G401 (cell line): ENCODE measurements at regions not wholly inside any gene's neighbourhood (a gene's known extent, or its start where the extent isn't known, plus 50 kb on each side); places are given as distances from the start of the nearest gene placed in this dataset.
"Not testable (repeated sequence)": the region's sequence is repeated elsewhere in the genome, so short reads cannot be mapped to it uniquely, and the experiment has no call there.

Source experiments
- DNase-seq: peaks from one replicate; pipeline ENCODE4 v3.0.0-alpha.2; 2015; ENCODE audit warnings: low spot score
- in situ Hi-C: cut with HindIII; loops from 2 replicates; pipeline ENCODE4 v1.10.0; 2016; ENCODE audit warnings: low sequenced_read_pairs, mixed read lengths

GRCh38 chr9:78127279-78128225 lies 95.9 kb upstream of the GNAQ start:
- peak; percentile 11 for DNase-seq

DNA sequence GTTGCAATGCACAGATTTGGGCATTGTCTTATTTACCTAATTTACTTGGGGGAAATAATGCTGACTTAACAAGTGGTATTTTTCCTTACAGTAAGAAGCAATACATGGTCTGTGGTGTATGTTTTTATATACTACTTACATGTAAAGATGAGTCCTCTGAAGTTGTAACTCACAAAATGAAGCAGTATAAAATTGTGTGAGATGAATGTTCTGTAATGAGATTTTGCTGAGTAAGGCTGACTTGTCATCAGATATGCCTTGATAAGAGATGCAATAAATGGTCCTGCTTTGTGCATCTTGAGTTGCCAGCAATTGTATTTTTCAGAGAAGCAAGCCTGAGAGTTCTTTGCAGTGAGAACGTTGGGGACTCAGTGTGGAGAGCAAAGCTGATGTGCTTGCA lies 92.2 kb upstream of the GNAQ start:
- in situ Hi-C loops: no loop called here
- no peak for DNase-seq

More at GRCh38 chr9:78127279-78128225, 95.9 kb upstream of the GNAQ start:
- in situ Hi-C loops: no loop called here

GRCh38 chr9:78122631-78123030 lies 91.0 kb upstream of the GNAQ start:
- in situ Hi-C loops: no loop called here
- no peak for DNase-seq

- DNase-seq: peak; percentile 72
- in situ Hi-C loops: no loop called here
Observed at GRCh38 chr9:78121488-78121887, 89.9 kb upstream of the GNAQ start.

DNA sequence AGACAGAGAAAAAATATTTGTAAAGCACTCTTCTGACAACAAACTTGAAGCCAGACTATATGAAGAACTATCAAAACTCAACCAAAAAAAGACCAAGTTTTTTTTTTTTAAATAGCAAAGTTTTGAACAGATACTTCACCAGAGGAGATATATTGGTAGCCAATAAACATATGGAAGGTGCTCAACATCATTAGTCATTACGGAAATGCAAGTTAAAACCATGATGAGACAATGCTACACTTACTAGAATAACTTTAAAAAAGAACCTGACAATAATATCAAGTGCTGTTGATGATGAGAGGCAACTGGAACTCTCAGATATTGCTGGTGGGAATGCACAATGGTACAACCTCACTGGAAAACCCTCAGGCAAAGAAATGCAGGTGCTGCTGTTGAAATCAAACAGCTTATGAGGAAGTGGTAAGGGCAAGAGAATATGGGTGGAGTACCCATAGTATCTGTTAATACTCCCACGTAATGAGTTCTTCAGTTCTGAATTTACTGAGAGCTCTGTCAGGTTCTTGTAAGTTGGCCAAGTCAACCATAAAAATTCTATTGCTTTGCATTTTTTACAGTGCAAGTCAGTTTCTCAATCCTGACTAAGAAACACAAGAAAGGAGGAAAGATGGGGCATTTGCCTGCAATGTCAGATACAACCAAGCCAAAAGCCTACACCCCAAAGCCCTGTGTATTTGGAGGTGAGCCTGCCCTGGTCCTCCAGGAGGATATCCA lies 87.3 kb upstream of the GNAQ start:
- in situ Hi-C loops: no loop called here
- DNase-seq: no peak

- no peak for DNase-seq
- in situ Hi-C loops: no loop called here
Observed at GRCh38 chr9:78115073-78115472, 83.5 kb upstream of the GNAQ start.

- in situ Hi-C loops: no loop called here
- no peak for DNase-seq
Observed at GRCh38 chr9:78114581-78114980, 83.0 kb upstream of the GNAQ start.

GRCh38 chr9:78112406-78112805 lies 80.8 kb upstream of the GNAQ start:
- in situ Hi-C loops: no loop called here
- DNase-seq: no peak

GRCh38 chr9:78112004-78112403 lies 80.4 kb upstream of the GNAQ start:
- in situ Hi-C loops: no loop called here

DNA sequence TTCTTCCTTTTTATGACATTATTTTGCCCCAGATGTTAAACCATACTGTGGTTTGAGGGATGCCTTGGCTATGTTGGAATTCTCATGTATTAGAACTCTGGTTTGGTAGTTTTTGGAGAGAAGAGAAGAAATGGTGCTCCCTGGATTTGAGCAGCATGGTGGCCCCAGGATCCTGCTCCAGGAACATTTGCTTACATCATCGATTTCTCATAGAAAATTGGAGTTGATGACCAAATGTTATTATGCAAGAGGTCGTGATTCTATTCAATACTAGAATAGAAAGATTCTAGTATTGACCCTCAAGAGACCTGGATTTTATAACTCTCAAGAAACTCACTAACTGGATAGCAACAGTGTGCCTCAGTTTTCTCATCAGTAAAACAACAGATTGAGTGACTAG lies 77.5 kb upstream of the GNAQ start:
- no peak for DNase-seq
- in situ Hi-C loops: no loop called here

More at GRCh38 chr9:78112004-78112403, 80.4 kb upstream of the GNAQ start:
- no peak for DNase-seq

- in situ Hi-C loops, DNase-seq: not testable (repeated sequence)
Observed at GRCh38 chr9:78106586-78106985, 75.0 kb upstream of the GNAQ start.

DNA sequence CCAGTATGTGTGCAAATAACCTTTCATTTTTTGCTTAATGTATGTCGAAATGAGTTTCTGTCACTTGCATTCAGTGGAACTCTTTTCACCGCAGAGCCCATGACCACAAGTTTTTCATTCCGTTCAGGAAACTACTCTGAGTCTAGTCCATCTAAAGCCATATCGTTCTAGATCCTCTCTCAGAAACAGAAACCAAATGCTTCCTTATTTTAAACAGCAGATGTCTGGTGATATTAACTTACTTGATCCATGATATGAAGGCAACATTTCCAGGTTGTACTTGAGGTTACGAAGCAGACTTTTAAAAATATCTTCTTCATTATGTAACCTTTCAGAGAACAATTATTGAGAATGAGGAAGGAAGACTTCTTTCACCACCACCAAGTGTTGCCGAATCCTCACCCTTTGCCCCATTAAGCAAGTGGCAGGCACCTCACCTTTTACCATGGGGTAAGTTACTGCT lies 72.4 kb upstream of the GNAQ start:
- in situ Hi-C loops: no loop called here
- DNase-seq: no peak

DNA sequence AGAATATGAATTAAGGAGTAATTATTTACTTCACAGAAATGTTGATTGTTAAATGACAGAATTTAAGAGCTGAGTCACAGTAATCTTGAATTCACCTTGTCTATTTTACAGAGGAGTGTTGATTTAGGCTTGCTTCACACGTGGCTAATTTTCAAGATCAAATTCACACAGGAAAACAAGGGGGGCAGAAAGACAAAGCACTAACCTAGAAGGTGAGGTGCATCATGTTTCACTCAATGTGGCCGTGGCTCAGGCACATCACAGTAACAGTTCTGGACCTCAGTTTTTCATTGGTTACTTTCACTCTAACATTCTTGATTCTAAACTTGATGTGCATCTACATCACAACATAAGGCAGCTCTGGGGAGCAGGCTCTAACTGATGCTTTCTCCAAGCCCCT lies 69.6 kb upstream of the GNAQ start:
- DNase-seq: no peak
- in situ Hi-C loops: no loop called here

- no peak for DNase-seq
- in situ Hi-C loops: no loop called here
Observed at GRCh38 chr9:78097541-78097940, 65.9 kb upstream of the GNAQ start.

GRCh38 chr9:78091731-78092130 lies 60.1 kb upstream of the GNAQ start:
- DNase-seq: no peak
- in situ Hi-C loops: no loop called here

DNA sequence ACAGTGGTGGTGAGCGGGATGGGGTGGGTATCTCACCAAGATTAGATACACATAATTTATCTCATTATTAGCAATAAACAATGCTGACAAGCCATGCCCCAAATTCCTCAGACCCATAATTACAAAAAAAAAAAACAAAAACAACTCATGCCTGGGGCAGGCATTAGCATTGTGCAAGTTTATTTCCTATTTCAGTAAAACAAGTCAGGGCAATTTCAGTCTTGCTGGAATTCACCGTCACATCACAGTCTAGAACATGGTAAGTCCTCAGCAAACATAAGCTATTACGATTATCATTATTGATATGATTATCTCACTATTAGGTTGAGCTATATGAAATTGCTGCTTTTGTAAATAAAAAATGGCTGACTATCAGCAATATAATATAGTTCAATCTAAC lies 57.5 kb upstream of the GNAQ start:
- DNase-seq: no peak
- in situ Hi-C loops: no loop called here

DNA sequence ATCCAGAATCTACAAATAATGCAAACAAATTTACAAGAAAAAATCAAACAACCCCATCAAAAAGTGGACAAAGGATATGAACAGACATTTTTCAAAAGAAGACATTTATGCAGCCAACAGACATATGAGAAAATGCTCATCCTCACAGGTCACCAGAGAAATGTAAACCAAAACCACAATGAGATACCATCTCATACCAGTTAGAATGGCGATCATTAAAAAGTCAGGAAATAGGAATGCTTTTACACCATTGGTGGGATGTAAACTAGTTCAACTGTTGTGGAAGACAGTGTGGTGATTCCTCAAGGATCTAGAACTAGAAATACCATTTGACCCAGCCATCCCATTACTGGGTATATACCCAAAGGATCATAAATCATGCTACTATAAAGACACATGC lies 56.6 kb upstream of the GNAQ start:
- DNase-seq, in situ Hi-C loops: not testable (repeated sequence)
